ENCODE measurements at regions not wholly inside any gene's neighbourhood (a gene's known extent, or its start where the extent isn't known, plus 50 kb on each side); places are given as distances from the start of the nearest gene placed in this dataset.

GRCh38 chr4:84436812-84437211 lies 62.3 kb downstream of the NKX6-1 start:
- no peak for TF ChIP-seq HNF4G (IDR thresholded peaks at IDR 0.05)
- TF ChIP-seq FOXA2 (IDR thresholded peaks at IDR 0.05) = no peak
- no peak for TF ChIP-seq RXRA (IDR thresholded peaks at IDR 0.05)
- no peak for TF ChIP-seq SP1 (IDR thresholded peaks at IDR 0.05)
- no peak for TF ChIP-seq RAD21 (IDR thresholded peaks at IDR 0.05)
- no peak for TF ChIP-seq MAX (IDR thresholded peaks at IDR 0.05)
- TF ChIP-seq, protein P1, sequence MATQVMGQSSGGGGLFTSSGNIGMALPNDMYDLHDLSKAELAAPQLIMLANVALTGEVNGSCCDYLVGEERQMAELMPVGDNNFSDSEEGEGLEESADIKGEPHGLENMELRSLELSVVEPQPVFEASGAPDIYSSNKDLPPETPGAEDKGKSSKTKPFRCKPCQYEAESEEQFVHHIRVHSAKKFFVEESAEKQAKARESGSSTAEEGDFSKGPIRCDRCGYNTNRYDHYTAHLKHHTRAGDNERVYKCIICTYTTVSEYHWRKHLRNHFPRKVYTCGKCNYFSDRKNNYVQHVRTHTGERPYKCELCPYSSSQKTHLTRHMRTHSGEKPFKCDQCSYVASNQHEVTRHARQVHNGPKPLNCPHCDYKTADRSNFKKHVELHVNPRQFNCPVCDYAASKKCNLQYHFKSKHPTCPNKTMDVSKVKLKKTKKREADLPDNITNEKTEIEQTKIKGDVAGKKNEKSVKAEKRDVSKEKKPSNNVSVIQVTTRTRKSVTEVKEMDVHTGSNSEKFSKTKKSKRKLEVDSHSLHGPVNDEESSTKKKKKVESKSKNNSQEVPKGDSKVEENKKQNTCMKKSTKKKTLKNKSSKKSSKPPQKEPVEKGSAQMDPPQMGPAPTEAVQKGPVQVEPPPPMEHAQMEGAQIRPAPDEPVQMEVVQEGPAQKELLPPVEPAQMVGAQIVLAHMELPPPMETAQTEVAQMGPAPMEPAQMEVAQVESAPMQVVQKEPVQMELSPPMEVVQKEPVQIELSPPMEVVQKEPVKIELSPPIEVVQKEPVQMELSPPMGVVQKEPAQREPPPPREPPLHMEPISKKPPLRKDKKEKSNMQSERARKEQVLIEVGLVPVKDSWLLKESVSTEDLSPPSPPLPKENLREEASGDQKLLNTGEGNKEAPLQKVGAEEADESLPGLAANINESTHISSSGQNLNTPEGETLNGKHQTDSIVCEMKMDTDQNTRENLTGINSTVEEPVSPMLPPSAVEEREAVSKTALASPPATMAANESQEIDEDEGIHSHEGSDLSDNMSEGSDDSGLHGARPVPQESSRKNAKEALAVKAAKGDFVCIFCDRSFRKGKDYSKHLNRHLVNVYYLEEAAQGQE (IDR thresholded peaks at IDR 0.05) = no peak
- no peak for TF ChIP-seq EGR1 (IDR thresholded peaks at IDR 0.05; ENCODE audit: low read depth in 2 of 2)
- TF ChIP-seq NR2F2 (IDR thresholded peaks at IDR 0.05) = no peak
- TF ChIP-seq HNF4A (conservative IDR thresholded peaks at IDR 0.05) = no peak
- no peak for TF ChIP-seq ZBTB33 (IDR thresholded peaks at IDR 0.05)
- no peak for TF ChIP-seq FOXA1 (IDR thresholded peaks at IDR 0.05)
- no peaks in the 10 kb centered on the region for H3K9me3 ChIP-seq (ENCODE audit: control insufficient read depth in 4 of 4, low read length in 3 of 4)
- H3K4me3 ChIP-seq (ENCODE audit: low read depth in 1 of 3, low read length in 3 of 3) = no peak overlapping the region
- H3K4me1 ChIP-seq (ENCODE audit: control insufficient read depth in 4 of 4, insufficient read depth in 4 of 4, low read length in 3 of 4) = no peaks in the 10 kb centered on the region
- no peaks in the 10 kb centered on the region for H3K36me3 ChIP-seq (ENCODE audit: control insufficient read depth in 4 of 4, insufficient read depth in 3 of 4, low read depth in 1 of 4, low read length in 3 of 4)
- no peak overlapping the region for H3K27ac ChIP-seq (ENCODE audit: low read depth in 1 of 2, low read length in 2 of 2)
- DNase-seq (ENCODE audit: low spot score) = no peak
- no peaks in the 10 kb centered on the region for H3K27me3 ChIP-seq (ENCODE audit: control insufficient read depth in 4 of 4, insufficient read depth in 4 of 4, low read length in 3 of 4)
- 49% methylated on average over 2 of the region's 2 CpGs for WGBS
- no peak overlapping the region for H3K9ac ChIP-seq (ENCODE audit: low read depth in 1 of 2, low read length in 2 of 2)

DNA sequence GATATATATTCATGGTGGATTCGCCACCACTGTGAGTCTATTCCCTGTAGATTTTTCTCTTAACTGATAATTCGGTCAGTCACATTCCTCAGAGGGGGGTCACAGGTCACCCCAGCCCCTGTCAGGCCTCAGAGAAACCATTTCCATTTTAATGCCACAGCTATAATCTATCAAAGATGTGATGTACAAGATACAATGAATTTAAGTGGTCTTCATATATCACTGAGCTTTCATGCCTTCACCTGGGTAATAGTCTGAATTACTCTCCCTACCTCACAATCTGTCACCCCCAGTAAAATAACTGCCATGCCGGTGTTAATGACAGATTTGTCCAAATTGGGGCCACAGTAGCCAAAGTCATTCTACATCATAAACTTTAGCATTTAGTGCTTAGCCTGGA lies 64.7 kb downstream of the NKX6-1 start:
- Histone ChIP-seq H3K9me3 (ENCODE audit: control insufficient read depth in 4 of 4, low read length in 3 of 4) (no peaks in the 10 kb centered on the region), H3K4me3 (ENCODE audit: low read depth in 1 of 3, low read length in 3 of 3) (no peak overlapping the region), H3K9ac (ENCODE audit: low read depth in 1 of 2, low read length in 2 of 2) (no peak overlapping the region), H3K4me1 (ENCODE audit: control insufficient read depth in 4 of 4, insufficient read depth in 4 of 4, low read length in 3 of 4) (no peaks in the 10 kb centered on the region), H3K27me3 (ENCODE audit: control insufficient read depth in 4 of 4, insufficient read depth in 4 of 4, low read length in 3 of 4) (no peaks in the 10 kb centered on the region), H3K36me3 (ENCODE audit: control insufficient read depth in 4 of 4, insufficient read depth in 3 of 4, low read depth in 1 of 4, low read length in 3 of 4) (no peaks in the 10 kb centered on the region), H3K27ac (ENCODE audit: low read depth in 1 of 2, low read length in 2 of 2) (no peak overlapping the region)
- DNase-seq (ENCODE audit: low spot score) = no peak
- TF ChIP-seq HNF4A (conservative IDR thresholded peaks at IDR 0.05) (no peak), JUND (IDR thresholded peaks at IDR 0.05) (no peak), FOXA2 (IDR thresholded peaks at IDR 0.05) (no peak), YY1 (IDR thresholded peaks at IDR 0.05) (no peak), GABPA (IDR thresholded peaks at IDR 0.05 in 1 of 2, conservative IDR thresholded peaks at IDR 0.05 in 1 of 2) (no peak), SP1 (IDR thresholded peaks at IDR 0.05) (no peak), ZBTB33 (IDR thresholded peaks at IDR 0.05) (no peak), CTCF (IDR thresholded peaks at IDR 0.05; ENCODE audit: low read depth, low read length, missing input control) (no peak), NR2F2 (IDR thresholded peaks at IDR 0.05) (no peak), ATF3 (IDR thresholded peaks at IDR 0.05) (no peak)
- TF ChIP-seq, protein P1 (IDR thresholded peaks at IDR 0.05) = no peak
- WGBS = 72% methylated on average over 3 of the region's 3 CpGs
